Tibial nerve (tissue), 3 donors: ENCODE measurements at regions not wholly inside any gene's neighbourhood (a gene's known extent, or its start where the extent isn't known, plus 50 kb on each side); places are given as distances from the start of the nearest gene placed in this dataset.

Source experiments
- CTCF ChIP-seq, 5 experiments: fragments of 200-600 bp in 3 of 5; fragments of 450-650 bp in 2 of 5; sonication (generic) in 3 of 5; IDR thresholded peaks; one replicate each; pipeline ENCODE4 v1.5.1; 2016 to 2019; ENCODE audit warnings: antibody characterized with exemption in 5 of 5, mild to moderate bottlenecking in 3 of 5, moderate library complexity in 2 of 5
- POLR2A ChIP-seq, 2 donors: fragments of 450-650 bp; IDR thresholded peaks; one replicate each; pipeline ENCODE4 v1.6.1; 2017; ENCODE audit warnings: antibody characterized with exemption in 2 of 2, mild to moderate bottlenecking in 2 of 2, moderate library complexity in 2 of 2

DNA sequence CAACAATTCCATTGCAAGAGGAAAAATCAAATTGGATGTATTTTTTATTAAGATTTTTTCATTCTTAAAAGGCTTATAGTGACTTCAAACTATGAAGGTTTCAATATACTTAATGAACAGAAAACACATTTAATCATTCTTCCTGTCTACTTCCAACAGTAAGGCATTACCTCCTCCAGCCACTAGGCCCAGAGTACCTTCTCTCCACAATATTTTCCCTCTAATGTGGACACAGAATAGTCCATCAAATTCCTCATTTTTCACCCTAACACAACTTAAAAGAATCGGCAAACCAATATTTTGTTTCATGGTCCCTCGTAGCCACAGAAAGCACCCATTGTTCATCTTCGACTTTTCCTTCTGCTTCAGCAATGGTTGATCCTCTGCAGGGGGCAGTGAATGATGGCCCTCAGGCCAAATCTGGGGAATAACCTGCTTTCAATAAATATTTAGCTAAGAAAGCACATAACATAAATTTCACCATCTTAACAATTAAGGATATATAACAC, 335.4 kb upstream of the ID4 start:
- no peak for TF ChIP-seq POLR2A (IDR thresholded peaks at IDR 0.05)
- TF ChIP-seq CTCF (IDR thresholded peaks at IDR 0.05), result no peak
